Lung (tissue), 11 donors: ENCODE measurements at regions not wholly inside any gene's neighbourhood (a gene's known extent, or its start where the extent isn't known, plus 50 kb on each side); places are given as distances from the start of the nearest gene placed in this dataset.

Experiments used
- ATAC-seq: fragments of 200-7000 bp; cut with Tn5 transposase; one replicate; pipeline ENCODE4 v1.9.1; 2020; ENCODE audit warnings: moderate number of reproducible peaks; ENCODE audit not compliant: insufficient read depth, low FRiP score
- DNase-seq, 3 donors: peaks; one replicate each; pipeline ENCODE4 v3.0.0-alpha.2; 2013 to 2017
- H3K27ac ChIP-seq, 2 donors: one replicate each; pipeline ENCODE4 v1.5.1; 2013; ENCODE audit warnings: mild to moderate bottlenecking in 2 of 2, moderate library complexity in 2 of 2, control low read depth in 1 of 2, inconsistent platforms in 1 of 2, low read depth in 1 of 2, low read length in 1 of 2
- H3K27me3 ChIP-seq, 3 donors: one replicate each; pipeline ENCODE4 v1.5.1; 2013; ENCODE audit warnings: low read length in 2 of 3; ENCODE audit not compliant: control insufficient read depth in 3 of 3, insufficient read depth in 3 of 3
- H3K36me3 ChIP-seq, 4 donors: one replicate each; pipeline ENCODE4 v1.5.1; 2013; ENCODE audit warnings: low read length in 4 of 4, mild to moderate bottlenecking in 1 of 4, moderate library complexity in 1 of 4; ENCODE audit not compliant: control insufficient read depth in 4 of 4, insufficient read depth in 4 of 4
- H3K4me1 ChIP-seq, 5 donors: one replicate each; pipeline ENCODE4 v1.5.1; 2013; ENCODE audit warnings: low read length in 5 of 5, mild to moderate bottlenecking in 2 of 5, moderate library complexity in 1 of 5; ENCODE audit not compliant: control insufficient read depth in 5 of 5, insufficient read depth in 5 of 5
- H3K4me3 ChIP-seq: one replicate; pipeline ENCODE4 v1.5.1; 2013; ENCODE audit warnings: mild to moderate bottlenecking, control low read depth, moderate library complexity
- H3K9ac ChIP-seq, 2 donors: one replicate each; pipeline ENCODE4 v1.5.1; 2013; ENCODE audit warnings: low read length in 2 of 2, control low read depth in 1 of 2; ENCODE audit not compliant: insufficient read depth in 1 of 2
- H3K9me3 ChIP-seq, 4 donors: one replicate each; pipeline ENCODE4 v1.5.1; 2013; ENCODE audit warnings: low read length in 3 of 4, mild to moderate bottlenecking in 1 of 4, moderate library complexity in 1 of 4; ENCODE audit not compliant: control insufficient read depth in 4 of 4, insufficient read depth in 3 of 4
- whole genome bisulfite sequencing, 2 donors: extraction: QIAGEN DNeasy Blood & Tissue Kit; methylation state at CpG; one replicate each; pipeline ENCODE4 v1.1.7; 2013; 5-methylcytosine and 5-hydroxymethylcytosine counted together
- TF ChIP-seq, protein P1 (sequence below): IDR thresholded peaks from 2 replicates; pipeline ENCODE4 v1.5.1; 2012; ENCODE audit warnings: mild to moderate bottlenecking; ENCODE audit errors: control extremely low read depth, extremely low read depth
- donor health status: control.
- donor health status: control.
- donor health status: Bipolar disorder and iron deficiency.
- donor health status: healthy.
- donor health status: DM: yes; HTN: yes; CAD: no.

DNA sequence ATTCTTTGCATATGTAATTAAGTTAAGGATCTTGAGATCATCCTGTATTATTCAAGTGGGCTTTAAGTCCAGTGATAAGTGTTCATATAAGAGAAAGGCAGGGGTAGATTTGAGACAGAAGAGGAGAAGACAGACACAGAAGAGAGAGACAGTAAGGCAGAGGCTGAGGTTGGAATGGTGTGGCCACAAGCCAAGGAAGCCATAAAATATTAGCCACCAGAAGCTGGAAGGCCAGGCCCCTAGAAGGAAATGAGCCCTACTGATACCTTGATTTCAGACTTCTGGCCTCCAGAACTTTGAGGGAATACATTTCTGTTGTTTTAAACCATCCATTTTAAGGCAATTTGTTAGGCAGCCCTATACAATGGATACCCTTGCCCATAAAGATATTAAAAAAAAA lies 66.9 kb upstream of the DLX2 start:
- H3K4me1 ChIP-seq, result peaks cover 0 to 3% (median 0%) of the 10 kb centered on the region in 5 donors
- ATAC-seq (no peak), DNase-seq (no peak)
- no peak overlapping the region for H3K4me3 ChIP-seq
- H3K9me3 ChIP-seq, result peaks cover 0 to 1% (median 0%) of the 10 kb centered on the region in 4 donors
- peaks cover 0 to 19% (median 16%) of the 10 kb centered on the region in 3 donors for H3K27me3 ChIP-seq
- no peaks in the 10 kb centered on the region for H3K36me3 ChIP-seq
- TF ChIP-seq, protein P1, sequence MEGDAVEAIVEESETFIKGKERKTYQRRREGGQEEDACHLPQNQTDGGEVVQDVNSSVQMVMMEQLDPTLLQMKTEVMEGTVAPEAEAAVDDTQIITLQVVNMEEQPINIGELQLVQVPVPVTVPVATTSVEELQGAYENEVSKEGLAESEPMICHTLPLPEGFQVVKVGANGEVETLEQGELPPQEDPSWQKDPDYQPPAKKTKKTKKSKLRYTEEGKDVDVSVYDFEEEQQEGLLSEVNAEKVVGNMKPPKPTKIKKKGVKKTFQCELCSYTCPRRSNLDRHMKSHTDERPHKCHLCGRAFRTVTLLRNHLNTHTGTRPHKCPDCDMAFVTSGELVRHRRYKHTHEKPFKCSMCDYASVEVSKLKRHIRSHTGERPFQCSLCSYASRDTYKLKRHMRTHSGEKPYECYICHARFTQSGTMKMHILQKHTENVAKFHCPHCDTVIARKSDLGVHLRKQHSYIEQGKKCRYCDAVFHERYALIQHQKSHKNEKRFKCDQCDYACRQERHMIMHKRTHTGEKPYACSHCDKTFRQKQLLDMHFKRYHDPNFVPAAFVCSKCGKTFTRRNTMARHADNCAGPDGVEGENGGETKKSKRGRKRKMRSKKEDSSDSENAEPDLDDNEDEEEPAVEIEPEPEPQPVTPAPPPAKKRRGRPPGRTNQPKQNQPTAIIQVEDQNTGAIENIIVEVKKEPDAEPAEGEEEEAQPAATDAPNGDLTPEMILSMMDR, result no peak
- no peak overlapping the region for H3K9ac ChIP-seq
- H3K27ac ChIP-seq, result no peak overlapping the region

DNA sequence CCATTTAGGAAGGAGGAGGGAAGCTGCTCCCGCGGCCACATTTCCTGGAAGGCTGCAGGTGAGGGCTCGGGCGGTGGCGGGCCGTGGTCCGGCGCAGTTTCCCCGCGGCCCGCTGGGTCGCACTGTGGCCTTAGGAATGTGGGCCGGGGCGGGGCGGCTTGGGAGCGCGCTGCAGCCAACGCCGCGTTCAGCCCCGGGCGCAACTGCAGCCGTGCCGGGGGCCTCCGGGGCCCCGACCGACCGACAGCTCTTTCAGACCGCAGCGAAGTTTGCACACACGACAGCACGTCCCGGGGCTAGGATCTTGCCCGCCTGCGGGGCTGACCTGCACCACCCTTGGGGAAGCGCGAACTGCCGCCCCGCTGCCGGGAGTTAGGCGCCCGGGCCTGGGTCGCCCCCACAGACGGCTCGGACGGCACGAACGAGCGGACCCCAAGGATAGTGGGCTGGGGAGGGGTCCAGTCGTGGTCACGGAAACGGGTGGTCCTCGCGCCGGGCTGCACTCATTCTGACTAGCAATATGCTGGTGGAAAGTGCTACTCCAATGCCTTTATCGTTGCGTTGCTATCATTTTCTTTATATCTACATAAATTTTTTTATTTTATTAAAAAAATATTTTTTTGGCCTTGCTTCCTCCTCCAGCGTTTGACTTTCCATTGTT lies 69.9 kb upstream of the DLX2 start:
- ATAC-seq, result peak; percentile 94
- peaks cover 0 to 3% (median 0%) of the 10 kb centered on the region in 5 donors for H3K4me1 ChIP-seq
- DNase-seq, result peak; percentile 65 to 70 (median 66)
- 1% methylated on average over 58 of the region's 58 CpGs for WGBS, 2 donors
- no peak overlapping the region for H3K27ac ChIP-seq
- H3K36me3 ChIP-seq, result no peaks in the 10 kb centered on the region
- H3K27me3 ChIP-seq, result peaks cover 0 to 19% (median 16%) of the 10 kb centered on the region in 3 donors
- TF ChIP-seq, protein P1, result peak; percentile 84
- peak overlapping the region; percentile 26 for H3K4me3 ChIP-seq
- H3K9me3 ChIP-seq, result no peaks in the 10 kb centered on the region
- no peak overlapping the region for H3K9ac ChIP-seq

DNA sequence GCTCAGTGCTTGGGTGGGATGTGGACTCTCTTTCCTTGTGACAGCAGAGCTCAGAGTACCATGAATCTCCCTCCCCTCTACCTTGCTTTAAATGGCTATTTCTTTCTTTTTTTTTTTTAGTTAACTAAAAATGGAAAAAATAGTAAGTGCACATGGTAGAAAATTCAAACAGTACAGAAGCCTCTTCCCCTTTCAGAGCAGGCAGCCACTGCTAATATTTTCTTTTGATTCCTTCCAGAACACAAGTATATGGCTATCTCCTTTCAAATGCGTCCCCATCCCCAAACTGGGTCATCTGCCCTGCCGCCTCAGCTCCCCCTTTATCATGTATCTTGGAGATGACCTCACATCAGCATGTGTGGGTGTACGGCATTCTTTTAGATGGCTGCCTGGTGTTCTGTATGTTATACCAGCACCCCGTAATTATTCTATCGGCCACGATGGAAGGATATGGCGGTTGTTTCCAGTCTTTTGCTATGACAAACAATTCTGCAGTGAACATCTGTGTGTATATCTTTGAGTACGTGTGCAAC lies 70.5 kb upstream of the DLX2 start:
- ATAC-seq, result no peak
- 85 to 93% methylated on average over 8 of the region's 8 CpGs for WGBS, 2 donors
- H3K27me3 ChIP-seq, result peaks cover 0 to 19% (median 16%) of the 10 kb centered on the region in 3 donors

More for the DNA sequence above, 70.5 kb upstream of the DLX2 start:
- TF ChIP-seq, protein P1, result no peak
- peaks cover 0 to 3% (median 0%) of the 10 kb centered on the region in 5 donors for H3K4me1 ChIP-seq
- no peak overlapping the region for H3K27ac ChIP-seq
- no peak overlapping the region for H3K4me3 ChIP-seq
- no peaks in the 10 kb centered on the region for H3K9me3 ChIP-seq
- H3K36me3 ChIP-seq, result no peaks in the 10 kb centered on the region
- H3K9ac ChIP-seq, result no peak overlapping the region
- no peak for DNase-seq
